Aorta (tissue), 5 donors: ENCODE measurements at regions not wholly inside any gene's neighbourhood (a gene's known extent, or its start where the extent isn't known, plus 50 kb on each side); places are given as distances from the start of the nearest gene placed in this dataset.

Experiments
- ATAC-seq: fragments of 200-7000 bp; cut with Tn5 transposase; one replicate; pipeline ENCODE4 v1.9.1; 2022; ENCODE audit warnings: moderate library complexity; ENCODE audit not compliant: low FRiP score
- DNase-seq, 2 donors: peaks; one replicate each; pipeline ENCODE4 v3.0.0-alpha.2; 2020
- H3K27ac ChIP-seq, 2 donors: one replicate each; pipeline ENCODE4 v1.5.1; 2013; ENCODE audit warnings: low read length in 2 of 2, mild to moderate bottlenecking in 2 of 2, moderate library complexity in 2 of 2, control low read depth in 1 of 2, inconsistent platforms in 1 of 2, low read depth in 1 of 2
- H3K27me3 ChIP-seq, 2 donors: one replicate each; pipeline ENCODE4 v1.6.1; 2013; ENCODE audit warnings: control low read depth in 1 of 2, low read length in 1 of 2, mild to moderate bottlenecking in 1 of 2, moderate library complexity in 1 of 2; ENCODE audit not compliant: insufficient read depth in 2 of 2, control insufficient read depth in 1 of 2
- H3K36me3 ChIP-seq, 2 donors: one replicate each; pipeline ENCODE4 v1.6.1; 2013; ENCODE audit warnings: control low read depth in 1 of 2, low read length in 1 of 2, mild to moderate bottlenecking in 1 of 2; ENCODE audit not compliant: insufficient read depth in 2 of 2, control insufficient read depth in 1 of 2
- H3K4me1 ChIP-seq, 2 donors: one replicate each; pipeline ENCODE4 v1.6.1; 2013; ENCODE audit warnings: low read length in 2 of 2, control low read depth in 1 of 2, mild to moderate bottlenecking in 1 of 2, moderate library complexity in 1 of 2; ENCODE audit not compliant: insufficient read depth in 2 of 2, control insufficient read depth in 1 of 2
- H3K4me3 ChIP-seq, 2 donors: one replicate each; pipeline ENCODE4 v1.5.1; 2013; ENCODE audit warnings: low read length in 2 of 2, control low read depth in 1 of 2, mild to moderate bottlenecking in 1 of 2
- H3K9me3 ChIP-seq: one replicate; pipeline ENCODE4 v1.6.1; 2013; ENCODE audit warnings: mild to moderate bottlenecking, low read length; ENCODE audit not compliant: control insufficient read depth
- WGBS, 2 donors: extraction: QIAGEN DNeasy Blood & Tissue Kit; methylation state at CpG; one replicate each; pipeline ENCODE4 v1.1.7; 2013; 5-methylcytosine and 5-hydroxymethylcytosine counted together
- intact Hi-C, 2 donors: fragments of 100-400 bp; cut with DNase I; formaldehyde crosslinking; loops; one replicate each; pipeline versions ENCODE4 v1.14.2 to v1.15.0; 2022
- donor health status: healthy with polysubstance abuse.
- donor health status: Bipolar disorder and iron deficiency.
- donor health status: DM: no; HTN: no; CAD: no.
- donor health status: DM: no; HTN: no; CAD: no.
- donor health status: DM: yes; HTN: yes; CAD: no.

- DNase-seq, result no peak
- H3K4me3 ChIP-seq, result no peak overlapping the region
- no peaks in the 10 kb centered on the region for H3K4me1 ChIP-seq
- no peaks in the 10 kb centered on the region for H3K36me3 ChIP-seq
- H3K27me3 ChIP-seq, result no peaks in the 10 kb centered on the region
- WGBS, 2 donors, result 80 to 89% methylated on average over 3 of the region's 3 CpGs
- intact Hi-C loops, result no loop called here
- peaks cover 2% of the 10 kb centered on the region for H3K9me3 ChIP-seq
- no peak overlapping the region for H3K27ac ChIP-seq
- ATAC-seq, result no peak
These were observed 368.4 kb upstream of the MIR17HG start for GRCh38 chr13:90979059-90979458.

- Histone ChIP-seq H3K27ac (no peak overlapping the region), H3K9me3 (no peaks in the 10 kb centered on the region), H3K36me3 (no peaks in the 10 kb centered on the region), H3K4me3 (no peak overlapping the region), H3K4me1 (no peaks in the 10 kb centered on the region), H3K27me3 (no peaks in the 10 kb centered on the region)
- no peak for ATAC-seq
- no peak for DNase-seq
- intact Hi-C loops, result no loop called here
- WGBS, 2 donors, result 84 to 85% methylated on average over 6 of the region's 6 CpGs
These were observed 362.7 kb upstream of the MIR17HG start for GRCh38 chr13:90984756-90985155.

GRCh38 chr13:90995001-90995400 lies 352.5 kb upstream of the MIR17HG start:
- ATAC-seq (no peak), DNase-seq (no peak)

GRCh38 chr13:90995614-90996013 lies 351.9 kb upstream of the MIR17HG start:
- Histone ChIP-seq H3K27me3 (no peaks in the 10 kb centered on the region), H3K27ac (no peak overlapping the region), H3K4me3 (no peak overlapping the region), H3K4me1 (no peaks in the 10 kb centered on the region), H3K36me3 (no peaks in the 10 kb centered on the region), H3K9me3 (no peaks in the 10 kb centered on the region)
- WGBS, 2 donors, result 7 to 9% methylated on average over 4 of the region's 4 CpGs
- intact Hi-C loops, result no loop called here
- DNase-seq (no peak), ATAC-seq (no peak)

More at GRCh38 chr13:90995001-90995400, 352.5 kb upstream of the MIR17HG start:
- no peaks in the 10 kb centered on the region for H3K27me3 ChIP-seq
- no peaks in the 10 kb centered on the region for H3K9me3 ChIP-seq
- no peaks in the 10 kb centered on the region for H3K4me1 ChIP-seq
- intact Hi-C loops, result no loop called here
- 46 to 53% methylated on average over 3 of the region's 3 CpGs for WGBS, 2 donors
- H3K36me3 ChIP-seq, result no peaks in the 10 kb centered on the region
- no peak overlapping the region for H3K4me3 ChIP-seq
- H3K27ac ChIP-seq, result no peak overlapping the region

- H3K27ac ChIP-seq, result no peak overlapping the region
- intact Hi-C loops, result no loop called here
- no peak for DNase-seq
- no peaks in the 10 kb centered on the region for H3K27me3 ChIP-seq
- H3K9me3 ChIP-seq, result peaks cover 1% of the 10 kb centered on the region
- no peaks in the 10 kb centered on the region for H3K36me3 ChIP-seq
- 92 to 93% methylated on average over 1 of the region's 1 CpG for WGBS, 2 donors
- ATAC-seq, result no peak
- no peak overlapping the region for H3K4me3 ChIP-seq
- no peaks in the 10 kb centered on the region for H3K4me1 ChIP-seq
These were observed 349.5 kb upstream of the MIR17HG start for GRCh38 chr13:90997951-90998350.

GRCh38 chr13:90999401-90999800 lies 348.1 kb upstream of the MIR17HG start:
- no peak for ATAC-seq

GRCh38 chr13:91001371-91001770 lies 346.1 kb upstream of the MIR17HG start:
- intact Hi-C loops, result no loop called here
- no peaks in the 10 kb centered on the region for H3K27me3 ChIP-seq
- DNase-seq (no peak), ATAC-seq (no peak)
- no peak overlapping the region for H3K27ac ChIP-seq
- no peaks in the 10 kb centered on the region for H3K4me1 ChIP-seq
- H3K4me3 ChIP-seq, result no peak overlapping the region
- WGBS, 2 donors, result 88 to 89% methylated on average over 6 of the region's 6 CpGs
- peaks cover 1% of the 10 kb centered on the region for H3K9me3 ChIP-seq
- no peaks in the 10 kb centered on the region for H3K36me3 ChIP-seq

More at GRCh38 chr13:90999401-90999800, 348.1 kb upstream of the MIR17HG start:
- intact Hi-C loops, result no loop called here
- no peaks in the 10 kb centered on the region for H3K36me3 ChIP-seq
- no peaks in the 10 kb centered on the region for H3K27me3 ChIP-seq
- H3K27ac ChIP-seq, result no peak overlapping the region
- no peaks in the 10 kb centered on the region for H3K4me1 ChIP-seq
- DNase-seq, result no peak
- peaks cover 1% of the 10 kb centered on the region for H3K9me3 ChIP-seq
- H3K4me3 ChIP-seq, result no peak overlapping the region

GRCh38 chr13:91014696-91015095 lies 332.8 kb upstream of the MIR17HG start:
- Histone ChIP-seq H3K36me3 (no peaks in the 10 kb centered on the region), H3K27ac (no peak overlapping the region), H3K4me3 (no peak overlapping the region), H3K27me3 (no peaks in the 10 kb centered on the region), H3K9me3 (no peaks in the 10 kb centered on the region), H3K4me1 (no peaks in the 10 kb centered on the region)
- intact Hi-C loops, result no loop called here
- WGBS, 2 donors, result 7 to 19% methylated on average over 3 of the region's 3 CpGs
- no peak for DNase-seq
- no peak for ATAC-seq

GRCh38 chr13:91017031-91017668 lies 330.3 kb upstream of the MIR17HG start:
- no peak for ATAC-seq
- H3K4me3 ChIP-seq, result no peak overlapping the region
- H3K36me3 ChIP-seq, result no peaks in the 10 kb centered on the region
- intact Hi-C loops, result no loop called here
- H3K27me3 ChIP-seq, result no peaks in the 10 kb centered on the region
- H3K27ac ChIP-seq, result no peak overlapping the region
- 39 to 47% methylated on average over 2 of the region's 2 CpGs for WGBS, 2 donors
- DNase-seq, result no peak
- no peaks in the 10 kb centered on the region for H3K9me3 ChIP-seq
- H3K4me1 ChIP-seq, result no peaks in the 10 kb centered on the region
